ENCODE measurements at regions not wholly inside any gene's neighbourhood (a gene's known extent, or its start where the extent isn't known, plus 50 kb on each side); places are given as distances from the start of the nearest gene placed in this dataset.

DNA sequence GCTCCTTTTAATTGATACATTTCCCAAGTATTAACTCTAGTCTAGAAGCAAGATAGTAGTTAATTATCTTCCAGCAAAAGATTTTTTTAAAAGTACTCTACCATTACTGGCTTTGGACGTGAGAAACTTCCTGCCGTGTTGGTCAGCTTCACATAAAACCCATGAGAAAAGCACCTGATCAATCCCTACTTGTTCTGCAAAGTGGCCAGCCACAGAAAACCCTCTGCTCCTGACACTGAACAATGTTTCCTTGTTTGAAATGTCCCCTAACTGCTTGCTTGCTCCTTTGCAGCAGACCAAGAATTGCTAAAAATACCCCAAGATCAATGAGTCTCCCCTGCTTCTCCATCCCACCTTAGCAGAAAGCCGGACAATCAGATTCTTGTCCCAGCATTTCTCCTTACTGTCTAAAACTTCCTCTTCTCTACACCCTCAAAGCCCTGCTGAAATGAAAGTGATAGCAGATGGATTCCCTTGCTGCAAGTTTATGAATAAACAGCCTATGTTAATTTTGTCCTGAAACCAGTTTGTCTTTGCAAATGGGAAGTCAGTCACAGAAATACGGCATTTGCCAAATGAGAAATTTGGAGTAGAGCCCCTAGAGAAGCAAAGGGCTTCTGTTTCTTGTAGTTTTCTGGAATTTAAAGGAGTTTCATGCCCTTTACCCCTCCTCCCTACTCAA, 207.1 kb upstream of the ARHGAP20 start:
- intact Hi-C loops (cut with DNase I; ENCODE audit: low total_unique reads): no loop called here
- no peak overlapping the region for H3K4me3 ChIP-seq
- H3K4me1 ChIP-seq: peaks cover 7 to 8% of the 10 kb centered on the region in 2 donors
- no peaks in the 10 kb centered on the region for H3K27me3 ChIP-seq
- H3K9me3 ChIP-seq: no peaks in the 10 kb centered on the region
- TF ChIP-seq CTCF (IDR thresholded peaks at IDR 0.05) (no peak), POLR2A (IDR thresholded peaks at IDR 0.05) (no peak)
- no peaks in the 10 kb centered on the region for H3K36me3 ChIP-seq
- H3K27ac ChIP-seq: no peak overlapping the region
- DNase-seq: no peak

GRCh38 chr11:110918351-110918750, 206.1 kb upstream of the ARHGAP20 start:
- no peak for DNase-seq
- Histone ChIP-seq H3K27ac (no peak overlapping the region), H3K4me3 (no peak overlapping the region), H3K27me3 (no peaks in the 10 kb centered on the region), H3K36me3 (no peaks in the 10 kb centered on the region), H3K4me1 (peaks cover 7 to 8% of the 10 kb centered on the region in 2 donors), H3K9me3 (no peaks in the 10 kb centered on the region)
- TF ChIP-seq CTCF (IDR thresholded peaks at IDR 0.05) (no peak), POLR2A (IDR thresholded peaks at IDR 0.05) (no peak)
- intact Hi-C loops (cut with DNase I; ENCODE audit: low total_unique reads): no loop called here

GRCh38 chr11:110912437-110912836, 200.2 kb upstream of the ARHGAP20 start:
- intact Hi-C loops (cut with DNase I; ENCODE audit: low total_unique reads): no loop called here
- no peak for DNase-seq
- H3K4me1 ChIP-seq: no peaks in the 10 kb centered on the region
- no peaks in the 10 kb centered on the region for H3K27me3 ChIP-seq
- no peaks in the 10 kb centered on the region for H3K9me3 ChIP-seq
- TF ChIP-seq CTCF (IDR thresholded peaks at IDR 0.05): no peak
- no peak for TF ChIP-seq POLR2A (IDR thresholded peaks at IDR 0.05)
- no peaks in the 10 kb centered on the region for H3K36me3 ChIP-seq
- peak overlapping the region in 1 of 2 donors; percentile 2 for H3K27ac ChIP-seq
- no peak overlapping the region for H3K4me3 ChIP-seq

DNA sequence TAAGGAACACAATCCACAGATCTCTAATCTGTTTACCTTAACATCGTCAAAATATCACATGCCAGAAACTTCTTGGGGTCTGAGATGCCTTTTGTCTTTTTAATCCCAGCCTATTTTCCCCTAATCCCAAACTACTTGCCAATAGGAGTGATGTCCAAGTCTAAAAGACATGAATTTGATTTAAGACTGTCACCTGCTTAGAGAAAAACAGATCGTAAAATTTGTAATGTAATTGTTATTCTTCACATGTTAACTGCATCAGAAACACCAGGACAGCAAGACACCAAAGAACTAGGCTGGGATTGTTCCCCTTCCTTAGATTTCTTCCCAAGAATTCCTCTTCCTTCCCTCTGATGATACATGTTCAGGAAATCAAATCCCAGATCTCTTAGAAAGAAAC, 198.1 kb upstream of the ARHGAP20 start:
- intact Hi-C loops (cut with DNase I; ENCODE audit: low total_unique reads): no loop called here
- DNase-seq: no peak
- Histone ChIP-seq H3K4me1 (no peaks in the 10 kb centered on the region), H3K27ac (no peak overlapping the region), H3K4me3 (no peak overlapping the region), H3K9me3 (no peaks in the 10 kb centered on the region), H3K36me3 (no peaks in the 10 kb centered on the region), H3K27me3 (no peaks in the 10 kb centered on the region)
- TF ChIP-seq CTCF (IDR thresholded peaks at IDR 0.05) (no peak), POLR2A (IDR thresholded peaks at IDR 0.05) (no peak)

DNA sequence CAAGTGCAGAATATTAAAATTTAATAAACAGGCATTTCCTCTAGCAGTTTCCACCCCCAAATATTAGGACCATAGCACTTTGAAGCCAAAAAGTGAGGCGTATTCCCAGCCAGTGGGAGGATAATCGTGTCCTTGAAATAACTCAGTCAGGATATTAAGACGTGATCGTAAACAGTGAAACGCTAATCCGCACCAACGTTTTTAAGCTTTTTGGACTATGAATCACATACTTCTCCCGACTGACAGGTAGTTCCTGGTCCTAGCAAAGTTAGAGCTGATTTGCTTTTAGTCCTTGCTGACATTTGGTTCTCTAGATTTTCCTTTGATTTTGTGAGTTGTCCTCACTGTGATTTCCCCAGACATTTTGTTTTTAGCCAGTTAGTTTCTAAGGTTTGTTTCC, 197.1 kb upstream of the ARHGAP20 start:
- TF ChIP-seq CTCF (IDR thresholded peaks at IDR 0.05) (no peak), POLR2A (IDR thresholded peaks at IDR 0.05) (no peak)
- no peaks in the 10 kb centered on the region for H3K27me3 ChIP-seq
- peak overlapping the region in 1 of 2 donors; percentile 48 for H3K27ac ChIP-seq
- no peak overlapping the region for H3K4me3 ChIP-seq
- no peaks in the 10 kb centered on the region for H3K9me3 ChIP-seq
- no peak for DNase-seq
- no peaks in the 10 kb centered on the region for H3K4me1 ChIP-seq
- intact Hi-C loops (cut with DNase I; ENCODE audit: low total_unique reads): no loop called here
- no peaks in the 10 kb centered on the region for H3K36me3 ChIP-seq

Measured in uterus (tissue), 3 donors.